ENCODE measurements at regions not wholly inside any gene's neighbourhood (a gene's known extent, or its start where the extent isn't known, plus 50 kb on each side); places are given as distances from the start of the nearest gene placed in this dataset.
"Not testable (repeated sequence)": the region's sequence is repeated elsewhere in the genome, so short reads cannot be mapped to it uniquely, and the experiment has no call there.

DNA sequence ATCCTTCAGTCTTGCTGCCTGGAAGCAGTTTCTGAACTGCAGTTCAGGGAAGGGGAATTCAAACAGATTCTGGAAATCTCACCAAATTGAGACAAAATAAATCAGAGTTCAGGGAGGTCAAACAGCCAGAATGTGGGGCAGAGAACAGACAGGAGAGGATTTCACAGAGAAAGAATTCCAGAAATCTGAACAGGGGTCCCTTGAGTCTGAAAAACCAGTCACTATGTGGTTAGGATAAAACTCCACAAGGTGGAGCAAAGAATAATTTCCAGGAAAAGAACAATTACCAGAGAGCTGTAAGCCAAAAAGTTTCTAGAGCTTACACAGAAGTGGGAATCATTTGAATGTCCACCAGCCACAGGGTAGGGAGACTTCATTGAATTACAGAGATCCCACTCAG lies 84.7 kb downstream of the URB2 start:
- Mint-ChIP-seq H3K27ac (no peak overlapping the region), H3K9me3 (peaks cover 2% of the 10 kb centered on the region in 2 donors), H3K4me1 (ENCODE audit: low read depth) (no peaks in the 10 kb centered on the region), H3K36me3 (ENCODE audit: insufficient read depth in 2 of 2) (peaks cover 0 to 4% of the 10 kb centered on the region in 2 donors), H3K27me3 (ENCODE audit: low read depth) (peaks cover 11% of the 10 kb centered on the region), H3K4me3 (no peak overlapping the region)
- ATAC-seq (replicated peaks in 1 of 2) (no peak), DNase-seq (no peak)

DNA sequence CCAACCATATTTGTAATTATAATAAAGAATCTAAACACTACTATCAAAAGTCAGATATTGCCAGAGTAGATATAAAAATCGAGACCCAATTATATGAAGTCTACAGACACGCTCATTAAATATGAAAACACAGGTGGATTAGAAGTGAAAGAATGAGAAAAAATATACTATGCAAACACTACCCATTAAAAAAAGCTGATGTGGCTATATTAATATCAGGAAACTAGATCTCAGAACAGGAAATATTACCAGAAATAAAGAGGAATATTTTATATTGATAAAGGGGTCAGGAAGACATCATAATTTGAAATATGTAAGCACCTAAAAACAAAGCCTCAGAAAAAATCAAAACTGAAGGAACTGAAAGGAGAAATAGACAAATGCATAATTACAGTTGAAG lies 88.3 kb downstream of the URB2 start:
- H3K36me3 Mint-ChIP-seq (ENCODE audit: insufficient read depth in 2 of 2): no peaks in the 10 kb centered on the region
- H3K27ac Mint-ChIP-seq: no peak overlapping the region

DNA sequence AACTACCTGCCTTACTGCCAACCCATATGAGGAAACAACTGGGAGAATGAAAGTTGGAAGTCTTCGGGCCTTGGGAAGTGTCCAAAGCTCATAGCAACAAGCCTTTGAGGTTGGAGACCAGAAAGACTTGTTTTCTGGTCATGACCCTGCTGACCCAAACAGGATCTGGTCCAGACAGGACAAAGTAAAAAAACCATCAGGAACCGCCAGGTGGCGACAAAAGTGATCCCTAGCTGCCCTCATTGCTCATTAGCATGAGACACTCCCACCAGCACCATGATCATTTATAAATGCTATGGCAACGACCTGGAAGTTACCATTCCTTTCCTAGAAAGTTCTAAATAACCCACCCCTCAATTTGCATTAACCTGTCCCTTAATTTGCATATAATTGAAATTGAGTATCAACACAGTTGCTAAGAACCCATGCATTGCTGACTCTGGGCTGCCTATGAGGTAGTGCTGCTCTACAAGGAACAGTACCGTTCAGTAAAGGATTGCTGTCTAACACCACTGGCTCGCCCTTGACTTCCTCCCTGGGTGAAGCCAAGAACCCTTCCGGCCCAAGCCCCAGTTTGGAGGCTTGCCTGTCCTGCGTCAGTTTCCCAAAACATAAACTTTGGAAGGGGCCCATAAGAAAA lies 89.0 kb downstream of the URB2 start:
- Mint-ChIP-seq H3K4me3 (no peak overlapping the region), H3K9me3 (peaks cover 0 to 1% of the 10 kb centered on the region in 2 donors), H3K4me1 (ENCODE audit: low read depth) (no peaks in the 10 kb centered on the region), H3K27me3 (ENCODE audit: low read depth) (peaks cover 13% of the 10 kb centered on the region), H3K27ac (no peak overlapping the region), H3K36me3 (ENCODE audit: insufficient read depth in 2 of 2) (no peaks in the 10 kb centered on the region)
- DNase-seq (peak; percentile 16 to 55), ATAC-seq (replicated peaks in 1 of 2) (peak in 1 of 2 donors; percentile 30)

More for the DNA sequence above, 88.3 kb downstream of the URB2 start:
- ATAC-seq (replicated peaks in 1 of 2) (no peak), DNase-seq (no peak)
- Mint-ChIP-seq H3K4me1 (ENCODE audit: low read depth) (no peaks in the 10 kb centered on the region), H3K27me3 (ENCODE audit: low read depth) (peaks cover 10% of the 10 kb centered on the region), H3K9me3 (no peaks in the 10 kb centered on the region), H3K4me3 (no peak overlapping the region)

DNA sequence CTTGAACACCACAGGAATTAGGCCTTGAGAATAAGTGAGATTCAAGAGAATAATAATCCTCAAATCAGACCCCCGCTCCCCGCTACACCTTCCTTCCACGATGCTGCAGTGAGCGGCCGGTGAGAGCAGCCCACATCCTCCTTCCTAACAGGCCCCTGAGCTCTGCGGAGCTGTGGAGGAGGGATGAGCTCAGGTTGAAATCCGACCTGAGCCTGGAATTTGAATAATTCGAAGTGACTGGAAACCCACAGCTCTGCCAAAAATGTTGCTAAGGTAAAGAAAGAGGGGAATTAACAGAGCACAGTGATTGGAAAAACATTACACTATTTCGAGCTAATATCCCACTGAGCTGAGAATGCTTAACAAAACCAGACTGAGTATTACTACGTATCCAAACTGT lies 90.0 kb downstream of the URB2 start:
- Mint-ChIP-seq H3K4me3 (no peak overlapping the region), H3K9me3 (peaks cover 0 to 1% of the 10 kb centered on the region in 2 donors), H3K27ac (no peak overlapping the region), H3K36me3 (ENCODE audit: insufficient read depth in 2 of 2) (no peaks in the 10 kb centered on the region), H3K4me1 (ENCODE audit: low read depth) (no peaks in the 10 kb centered on the region), H3K27me3 (ENCODE audit: low read depth) (peaks cover 9% of the 10 kb centered on the region)
- DNase-seq (no peak), ATAC-seq (replicated peaks in 1 of 2) (no peak)

DNA sequence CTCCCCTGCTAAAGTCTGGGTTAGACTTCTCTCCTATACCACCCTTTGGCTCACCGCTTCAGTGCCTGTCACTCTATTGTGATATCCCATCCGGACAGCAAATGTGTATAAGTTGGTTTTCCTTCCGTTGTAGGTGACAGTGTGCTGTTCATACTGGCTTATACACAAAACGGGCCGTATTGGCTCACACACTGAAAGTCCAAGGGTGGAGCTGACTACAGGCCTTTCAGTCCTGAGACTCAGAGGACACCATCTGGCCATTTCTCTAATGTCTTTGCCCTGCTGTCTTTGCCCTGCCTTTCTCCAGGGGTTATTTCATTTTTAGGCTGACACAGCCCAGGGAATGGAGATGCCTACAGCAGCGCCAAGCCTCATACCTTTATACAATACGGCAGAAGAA lies 90.7 kb downstream of the URB2 start:
- ATAC-seq (replicated peaks in 1 of 2) (no peak), DNase-seq (no peak)
- no peak overlapping the region for H3K4me3 Mint-ChIP-seq
- H3K9me3 Mint-ChIP-seq: peaks cover 0 to 4% of the 10 kb centered on the region in 2 donors
- H3K27ac Mint-ChIP-seq: no peak overlapping the region
- peaks cover 0 to 1% of the 10 kb centered on the region in 2 donors for H3K36me3 Mint-ChIP-seq (ENCODE audit: insufficient read depth in 2 of 2)
- no peaks in the 10 kb centered on the region for H3K4me1 Mint-ChIP-seq (ENCODE audit: low read depth)
- peaks cover 9% of the 10 kb centered on the region for H3K27me3 Mint-ChIP-seq (ENCODE audit: low read depth)

DNA sequence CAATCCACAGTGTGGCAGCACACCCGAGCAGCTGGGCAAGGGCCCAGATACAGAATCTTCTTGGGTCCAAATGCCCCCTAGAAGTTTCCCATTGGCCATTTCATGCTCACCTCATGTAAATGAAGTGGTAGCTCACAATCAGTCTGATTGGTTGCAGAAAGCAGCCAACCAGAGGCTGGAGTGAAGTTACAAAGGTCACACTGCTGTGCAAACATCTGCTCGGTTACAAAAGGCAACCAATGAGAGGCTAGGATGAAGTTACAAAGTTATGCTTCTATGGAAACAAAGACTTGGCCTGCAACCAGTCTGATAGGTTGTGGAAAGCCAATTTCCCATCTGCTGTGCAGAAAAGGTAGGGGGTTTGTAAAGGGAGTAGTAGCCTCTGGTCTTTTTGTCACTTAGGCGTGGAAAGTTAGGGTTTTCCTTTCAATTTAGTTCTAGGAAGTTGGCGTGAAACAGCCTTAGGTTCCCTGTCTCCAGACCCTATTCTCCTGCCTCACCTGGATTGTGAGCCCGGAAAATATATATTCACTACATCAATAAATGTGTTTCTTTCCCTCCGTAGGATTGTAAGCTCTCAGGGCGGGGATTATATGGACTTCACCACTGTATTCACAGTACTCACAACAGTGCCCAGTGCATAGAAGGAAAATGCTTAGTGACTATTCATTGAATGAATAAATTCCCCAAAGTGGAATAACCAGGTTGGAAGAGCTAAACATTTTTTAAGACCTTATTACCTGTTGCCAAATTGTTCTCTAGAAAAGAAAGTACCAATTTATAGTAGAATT lies 91.9 kb downstream of the URB2 start:
- peaks cover 9% of the 10 kb centered on the region for H3K27me3 Mint-ChIP-seq (ENCODE audit: low read depth)
- peaks cover 0 to 4% of the 10 kb centered on the region in 2 donors for H3K36me3 Mint-ChIP-seq (ENCODE audit: insufficient read depth in 2 of 2)
- no peak overlapping the region for H3K4me3 Mint-ChIP-seq
- no peak overlapping the region for H3K27ac Mint-ChIP-seq
- ATAC-seq (replicated peaks in 1 of 2) (no peak), DNase-seq (no peak)
- peaks cover 0 to 5% of the 10 kb centered on the region in 2 donors for H3K9me3 Mint-ChIP-seq
- H3K4me1 Mint-ChIP-seq (ENCODE audit: low read depth): no peaks in the 10 kb centered on the region

DNA sequence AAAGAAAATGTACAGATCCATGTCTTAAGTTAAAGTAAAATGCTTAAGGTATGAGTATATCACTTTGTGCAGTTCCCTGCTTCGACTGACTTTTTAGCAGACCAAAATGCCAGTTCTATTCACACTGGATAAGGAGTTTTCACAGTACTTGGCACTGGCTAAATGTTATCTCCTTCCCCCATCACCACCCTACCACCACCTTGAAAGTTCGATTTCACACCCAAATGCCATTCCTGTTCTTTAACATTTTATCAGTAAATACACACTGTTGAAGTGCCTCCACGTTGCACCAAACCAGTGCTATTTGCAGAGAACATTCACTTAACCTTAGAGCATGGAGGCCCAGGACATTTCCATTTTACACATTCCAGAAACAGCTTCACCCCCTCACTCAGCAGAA lies 100.0 kb downstream of the URB2 start:
- no peak overlapping the region for H3K27ac Mint-ChIP-seq
- H3K4me3 Mint-ChIP-seq: no peak overlapping the region
- H3K9me3 Mint-ChIP-seq: peaks cover 0 to 3% of the 10 kb centered on the region in 2 donors
- ATAC-seq (replicated peaks in 1 of 2): no peak
- no peaks in the 10 kb centered on the region for H3K4me1 Mint-ChIP-seq (ENCODE audit: low read depth)
- DNase-seq: no peak
- H3K36me3 Mint-ChIP-seq (ENCODE audit: insufficient read depth in 2 of 2): peaks cover 0 to 4% of the 10 kb centered on the region in 2 donors
- H3K27me3 Mint-ChIP-seq (ENCODE audit: low read depth): peaks cover 1% of the 10 kb centered on the region

DNA sequence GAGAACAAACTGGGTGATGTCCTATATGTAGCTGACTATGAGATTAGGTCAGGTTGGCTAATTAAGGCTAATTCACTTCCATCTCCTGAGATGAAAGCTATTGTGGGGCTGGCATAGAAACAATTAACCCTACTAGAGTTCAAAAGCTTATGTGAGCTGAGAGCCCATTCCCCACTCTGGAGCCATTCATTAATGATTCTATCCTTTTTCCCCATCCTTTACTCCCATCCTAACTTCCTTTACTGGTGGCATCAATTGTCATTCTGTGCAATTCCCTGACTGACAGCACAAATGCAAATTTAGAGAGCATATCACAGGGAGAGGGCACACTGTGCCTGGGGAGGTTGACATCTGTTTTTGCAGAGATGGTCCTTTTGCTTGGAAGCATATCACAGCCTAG lies 103.9 kb downstream of the URB2 start:
- DNase-seq (no peak), ATAC-seq (replicated peaks in 1 of 2) (no peak)
- Mint-ChIP-seq H3K9me3 (no peaks in the 10 kb centered on the region), H3K4me1 (ENCODE audit: low read depth) (no peaks in the 10 kb centered on the region), H3K4me3 (no peak overlapping the region), H3K36me3 (ENCODE audit: insufficient read depth in 2 of 2) (peaks cover 0 to 4% of the 10 kb centered on the region in 2 donors), H3K27ac (no peak overlapping the region), H3K27me3 (ENCODE audit: low read depth) (peaks cover 10% of the 10 kb centered on the region)

DNA sequence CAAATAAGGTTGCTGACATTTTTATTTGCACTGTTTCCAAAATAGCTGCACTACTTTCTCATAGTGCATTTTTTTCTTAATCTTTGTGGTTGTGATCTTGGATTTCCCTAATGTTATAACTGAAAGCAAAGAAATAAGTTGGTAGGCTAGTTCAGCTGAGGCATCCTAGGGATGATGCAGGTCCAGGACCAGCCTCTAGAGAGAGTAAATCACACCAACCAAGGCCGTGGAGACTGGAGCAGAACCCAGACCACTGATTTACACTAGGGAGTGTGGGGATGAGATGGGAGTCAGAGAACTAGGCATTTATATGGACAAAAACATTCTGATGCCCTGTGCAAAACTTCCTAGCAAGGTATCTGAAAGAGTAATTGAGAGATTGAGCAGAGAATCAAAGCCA lies 104.5 kb downstream of the URB2 start:
- H3K4me3 Mint-ChIP-seq: no peak overlapping the region
- peaks cover 0 to 4% of the 10 kb centered on the region in 2 donors for H3K36me3 Mint-ChIP-seq (ENCODE audit: insufficient read depth in 2 of 2)
- DNase-seq (no peak), ATAC-seq (replicated peaks in 1 of 2) (no peak)
- no peaks in the 10 kb centered on the region for H3K9me3 Mint-ChIP-seq
- peaks cover 10% of the 10 kb centered on the region for H3K27me3 Mint-ChIP-seq (ENCODE audit: low read depth)
- no peaks in the 10 kb centered on the region for H3K4me1 Mint-ChIP-seq (ENCODE audit: low read depth)
- H3K27ac Mint-ChIP-seq: no peak overlapping the region

DNA sequence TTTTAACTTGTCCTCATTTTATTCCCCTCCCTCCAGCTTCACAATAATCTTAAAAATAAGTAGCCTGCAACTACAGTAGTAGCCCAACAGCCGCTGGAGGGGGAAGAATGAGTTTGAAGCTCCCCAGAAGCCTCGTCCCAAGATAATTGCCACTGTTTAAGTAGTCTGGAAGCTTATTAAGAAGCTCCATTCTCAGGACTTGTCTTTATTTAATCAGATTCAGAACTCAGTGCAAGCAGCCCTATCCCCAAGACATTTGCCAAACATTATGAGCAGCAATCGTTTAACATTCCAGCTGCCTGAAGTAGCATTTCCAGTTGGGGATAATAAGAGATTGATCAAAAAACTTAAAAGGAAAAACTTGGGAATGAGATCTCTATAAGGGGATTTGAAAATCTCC lies 106.0 kb downstream of the URB2 start:
- peaks cover 4 to 5% of the 10 kb centered on the region in 2 donors for H3K9me3 Mint-ChIP-seq

DNA sequence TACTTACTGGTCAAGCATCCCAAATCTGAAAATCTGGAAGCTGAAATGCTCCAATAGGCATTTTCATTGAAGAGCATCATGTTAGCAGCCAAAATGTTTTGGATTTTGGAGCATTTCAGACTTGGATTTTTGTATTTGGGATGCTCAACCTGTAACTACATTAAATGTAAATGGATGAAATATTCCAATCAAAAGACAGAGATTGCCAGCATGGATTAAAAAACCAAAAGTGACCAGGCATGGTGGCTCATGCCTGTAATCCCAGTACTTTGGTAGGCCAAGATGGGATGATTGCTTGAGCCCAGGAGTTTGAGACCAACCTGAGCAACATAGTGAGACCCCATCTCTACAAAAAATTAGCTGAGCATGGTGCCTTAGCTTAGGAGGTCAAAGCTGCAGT lies 110.3 kb downstream of the URB2 start:
- DNase-seq: no peak
- H3K36me3 Mint-ChIP-seq (ENCODE audit: insufficient read depth in 2 of 2): peaks cover 12 to 14% of the 10 kb centered on the region in 2 donors
- peaks cover 5% of the 10 kb centered on the region for H3K27me3 Mint-ChIP-seq (ENCODE audit: low read depth)
- H3K9me3 Mint-ChIP-seq: peaks cover 5 to 12% of the 10 kb centered on the region in 2 donors
- no peak overlapping the region for H3K27ac Mint-ChIP-seq
- H3K4me3 Mint-ChIP-seq: no peak overlapping the region
- H3K4me1 Mint-ChIP-seq (ENCODE audit: low read depth): peaks cover 22% of the 10 kb centered on the region
- no peak for ATAC-seq (replicated peaks in 1 of 2)

More for the DNA sequence above, 106.0 kb downstream of the URB2 start:
- ATAC-seq (replicated peaks in 1 of 2) (no peak), DNase-seq (no peak)
- Mint-ChIP-seq H3K36me3 (ENCODE audit: insufficient read depth in 2 of 2) (peaks cover 7 to 9% of the 10 kb centered on the region in 2 donors), H3K4me3 (no peak overlapping the region), H3K27me3 (ENCODE audit: low read depth) (peaks cover 10% of the 10 kb centered on the region), H3K4me1 (ENCODE audit: low read depth) (no peaks in the 10 kb centered on the region), H3K27ac (no peak overlapping the region)

DNA sequence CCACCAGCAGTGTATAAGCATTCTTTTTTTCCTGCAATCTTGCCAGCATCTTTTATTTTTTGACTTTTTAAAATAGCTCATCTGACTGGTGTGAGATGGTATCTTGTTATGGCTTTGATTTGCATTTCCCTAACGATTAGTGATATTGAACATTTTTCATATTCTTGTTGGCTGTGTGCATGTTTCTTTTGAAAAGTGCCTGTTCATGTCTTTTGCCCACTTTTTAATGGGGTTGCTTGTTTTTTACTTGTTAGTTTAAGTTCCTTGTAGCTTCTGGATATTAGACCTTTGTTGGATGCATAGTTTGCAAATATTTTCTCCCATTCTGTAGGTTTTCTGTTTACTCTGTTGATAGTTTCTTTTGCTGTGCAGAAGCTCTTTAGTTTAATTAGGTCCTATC lies 116.6 kb downstream of the URB2 start:
- H3K4me1 Mint-ChIP-seq (ENCODE audit: low read depth): peaks cover 22% of the 10 kb centered on the region
- not testable (repeated sequence) for H3K36me3 Mint-ChIP-seq (ENCODE audit: insufficient read depth in 2 of 2); H3K27ac Mint-ChIP-seq; H3K4me3 Mint-ChIP-seq; DNase-seq; ATAC-seq (replicated peaks in 1 of 2)
- peaks cover 11 to 12% of the 10 kb centered on the region in 2 donors for H3K9me3 Mint-ChIP-seq
- peaks cover 19% of the 10 kb centered on the region for H3K27me3 Mint-ChIP-seq (ENCODE audit: low read depth)

DNA sequence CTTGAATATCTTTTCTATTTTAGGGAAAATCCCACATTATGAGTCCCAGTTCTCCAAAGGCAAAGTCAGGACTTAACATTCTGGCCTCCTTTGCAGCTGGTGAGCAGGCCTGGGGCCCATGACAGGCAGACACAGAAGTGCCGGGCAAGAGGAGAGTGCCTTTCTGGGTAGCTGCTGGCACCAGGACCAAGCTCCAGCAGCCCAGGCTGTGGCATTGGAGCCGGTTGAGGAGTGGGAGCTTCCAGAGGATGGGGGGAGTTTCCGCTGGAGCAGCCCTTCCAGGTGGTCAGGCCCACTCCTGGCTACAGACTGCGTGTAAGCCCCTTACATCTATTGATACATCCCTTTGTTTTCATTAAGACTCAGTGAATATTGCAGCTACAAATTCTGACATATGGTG lies 123.9 kb downstream of the URB2 start:
- Mint-ChIP-seq H3K27me3 (ENCODE audit: low read depth) (peaks cover 14% of the 10 kb centered on the region), H3K4me1 (ENCODE audit: low read depth) (peaks cover 15% of the 10 kb centered on the region), H3K4me3 (no peak overlapping the region), H3K9me3 (no peaks in the 10 kb centered on the region), H3K27ac (no peak overlapping the region), H3K36me3 (ENCODE audit: insufficient read depth in 2 of 2) (peaks cover 0 to 2% of the 10 kb centered on the region in 2 donors)
- no peak for ATAC-seq (replicated peaks in 1 of 2)
- DNase-seq: no peak
